ENCODE measurements at regions not wholly inside any gene's neighbourhood (a gene's known extent, or its start where the extent isn't known, plus 50 kb on each side); places are given as distances from the start of the nearest gene placed in this dataset.

GRCh38 chr12:124684496-124684895, 117.1 kb upstream of the NCOR2 start:
- H3K9ac ChIP-seq (ENCODE audit: low read length), result no peak overlapping the region

GRCh38 chr12:124683152-124684124, 116.0 kb upstream of the NCOR2 start:
- Histone ChIP-seq H3K27ac (ENCODE audit: low read length) (no peak overlapping the region), H3K4me1 (ENCODE audit: control insufficient read depth, low read depth, low read length) (peaks cover 6% of the 10 kb centered on the region), H3K36me3 (ENCODE audit: control insufficient read depth, low read depth, low read length) (no peaks in the 10 kb centered on the region), H3K9ac (ENCODE audit: low read length) (no peak overlapping the region), H3K27me3 (ENCODE audit: control insufficient read depth, insufficient read depth, low read length) (no peaks in the 10 kb centered on the region), H3K4me3 (ENCODE audit: low read length) (no peak overlapping the region), H3K9me3 (ENCODE audit: control insufficient read depth, low read depth, low read length) (no peaks in the 10 kb centered on the region)

More at GRCh38 chr12:124684496-124684895, 117.1 kb upstream of the NCOR2 start:
- H3K27ac ChIP-seq (ENCODE audit: low read length), result no peak overlapping the region
- H3K27me3 ChIP-seq (ENCODE audit: control insufficient read depth, insufficient read depth, low read length), result no peaks in the 10 kb centered on the region
- H3K36me3 ChIP-seq (ENCODE audit: control insufficient read depth, low read depth, low read length), result no peaks in the 10 kb centered on the region
- H3K9me3 ChIP-seq (ENCODE audit: control insufficient read depth, low read depth, low read length), result no peaks in the 10 kb centered on the region
- H3K4me1 ChIP-seq (ENCODE audit: control insufficient read depth, low read depth, low read length), result peaks cover 6% of the 10 kb centered on the region
- H3K4me3 ChIP-seq (ENCODE audit: low read length), result no peak overlapping the region

- Histone ChIP-seq H3K27ac (ENCODE audit: low read length) (no peak overlapping the region), H3K4me1 (ENCODE audit: control insufficient read depth, low read depth, low read length) (peaks cover 6% of the 10 kb centered on the region), H3K9ac (ENCODE audit: low read length) (no peak overlapping the region), H3K4me3 (ENCODE audit: low read length) (no peak overlapping the region), H3K36me3 (ENCODE audit: control insufficient read depth, low read depth, low read length) (no peaks in the 10 kb centered on the region), H3K27me3 (ENCODE audit: control insufficient read depth, insufficient read depth, low read length) (no peaks in the 10 kb centered on the region), H3K9me3 (ENCODE audit: control insufficient read depth, low read depth, low read length) (no peaks in the 10 kb centered on the region)
Measured at GRCh38 chr12:124682425-124683151, 115.2 kb upstream of the NCOR2 start.

- no peak overlapping the region for H3K9ac ChIP-seq (ENCODE audit: low read length)
- H3K9me3 ChIP-seq (ENCODE audit: control insufficient read depth, low read depth, low read length), result no peaks in the 10 kb centered on the region
- H3K27me3 ChIP-seq (ENCODE audit: control insufficient read depth, insufficient read depth, low read length), result no peaks in the 10 kb centered on the region
- H3K4me3 ChIP-seq (ENCODE audit: low read length), result no peak overlapping the region
- no peaks in the 10 kb centered on the region for H3K36me3 ChIP-seq (ENCODE audit: control insufficient read depth, low read depth, low read length)
- no peak overlapping the region for H3K27ac ChIP-seq (ENCODE audit: low read length)
- peaks cover 6% of the 10 kb centered on the region for H3K4me1 ChIP-seq (ENCODE audit: control insufficient read depth, low read depth, low read length)
Measured at GRCh38 chr12:124681779-124682391, 114.5 kb upstream of the NCOR2 start.

GRCh38 chr12:124680863-124681778, 113.7 kb upstream of the NCOR2 start:
- Histone ChIP-seq H3K9me3 (ENCODE audit: control insufficient read depth, low read depth, low read length) (no peaks in the 10 kb centered on the region), H3K27ac (ENCODE audit: low read length) (no peak overlapping the region), H3K4me3 (ENCODE audit: low read length) (no peak overlapping the region), H3K27me3 (ENCODE audit: control insufficient read depth, insufficient read depth, low read length) (no peaks in the 10 kb centered on the region), H3K9ac (ENCODE audit: low read length) (no peak overlapping the region), H3K4me1 (ENCODE audit: control insufficient read depth, low read depth, low read length) (peaks cover 6% of the 10 kb centered on the region), H3K36me3 (ENCODE audit: control insufficient read depth, low read depth, low read length) (no peaks in the 10 kb centered on the region)

- Histone ChIP-seq H3K4me1 (ENCODE audit: control insufficient read depth, low read depth, low read length) (peaks cover 6% of the 10 kb centered on the region), H3K9me3 (ENCODE audit: control insufficient read depth, low read depth, low read length) (no peaks in the 10 kb centered on the region), H3K4me3 (ENCODE audit: low read length) (no peak overlapping the region), H3K36me3 (ENCODE audit: control insufficient read depth, low read depth, low read length) (no peaks in the 10 kb centered on the region), H3K27ac (ENCODE audit: low read length) (no peak overlapping the region), H3K27me3 (ENCODE audit: control insufficient read depth, insufficient read depth, low read length) (no peaks in the 10 kb centered on the region), H3K9ac (ENCODE audit: low read length) (no peak overlapping the region)
Measured at GRCh38 chr12:124679533-124680371, 112.3 kb upstream of the NCOR2 start.

- H3K4me1 ChIP-seq (ENCODE audit: control insufficient read depth, low read depth, low read length), result peaks cover 6% of the 10 kb centered on the region
- no peaks in the 10 kb centered on the region for H3K27me3 ChIP-seq (ENCODE audit: control insufficient read depth, insufficient read depth, low read length)
- no peaks in the 10 kb centered on the region for H3K9me3 ChIP-seq (ENCODE audit: control insufficient read depth, low read depth, low read length)
- no peak overlapping the region for H3K9ac ChIP-seq (ENCODE audit: low read length)
- H3K4me3 ChIP-seq (ENCODE audit: low read length), result no peak overlapping the region
- H3K36me3 ChIP-seq (ENCODE audit: control insufficient read depth, low read depth, low read length), result no peaks in the 10 kb centered on the region
- H3K27ac ChIP-seq (ENCODE audit: low read length), result no peak overlapping the region
Measured at GRCh38 chr12:124679047-124679446, 111.6 kb upstream of the NCOR2 start.

- Histone ChIP-seq H3K4me3 (ENCODE audit: low read length) (no peak overlapping the region), H3K36me3 (ENCODE audit: control insufficient read depth, low read depth, low read length) (no peaks in the 10 kb centered on the region), H3K9me3 (ENCODE audit: control insufficient read depth, low read depth, low read length) (no peaks in the 10 kb centered on the region), H3K27me3 (ENCODE audit: control insufficient read depth, insufficient read depth, low read length) (no peaks in the 10 kb centered on the region), H3K27ac (ENCODE audit: low read length) (no peak overlapping the region), H3K4me1 (ENCODE audit: control insufficient read depth, low read depth, low read length) (peaks cover 6% of the 10 kb centered on the region), H3K9ac (ENCODE audit: low read length) (no peak overlapping the region)
Measured at GRCh38 chr12:124678421-124678893, 111.0 kb upstream of the NCOR2 start.

GRCh38 chr12:124677552-124678356, 110.3 kb upstream of the NCOR2 start:
- Histone ChIP-seq H3K27ac (ENCODE audit: low read length) (no peak overlapping the region), H3K9ac (ENCODE audit: low read length) (no peak overlapping the region), H3K9me3 (ENCODE audit: control insufficient read depth, low read depth, low read length) (no peaks in the 10 kb centered on the region), H3K4me3 (ENCODE audit: low read length) (no peak overlapping the region), H3K4me1 (ENCODE audit: control insufficient read depth, low read depth, low read length) (peaks cover 6% of the 10 kb centered on the region), H3K27me3 (ENCODE audit: control insufficient read depth, insufficient read depth, low read length) (no peaks in the 10 kb centered on the region), H3K36me3 (ENCODE audit: control insufficient read depth, low read depth, low read length) (no peaks in the 10 kb centered on the region)
